G401.6 (cell line): ENCODE measurements at regions not wholly inside any gene's neighbourhood (a gene's known extent, or its start where the extent isn't known, plus 50 kb on each side); places are given as distances from the start of the nearest gene placed in this dataset.
"Not testable (repeated sequence)": the region's sequence is repeated elsewhere in the genome, so short reads cannot be mapped to it uniquely, and the experiment has no call there.

Experiments
- FAIRE-seq: peaks from 2 replicates; lab custom pipeline; 2012; peaks lifted over from hg19 to GRCh38; lab: Jason Lieb, UNC

GRCh38 chr13:65943024-65943423 lies 1287.1 kb downstream of the PCDH9 start:
- FAIRE-seq: no peak

- FAIRE-seq: no peak
Measured at GRCh38 chr13:65940720-65941119, 1289.4 kb downstream of the PCDH9 start.

GRCh38 chr13:65937251-65937650 lies 1292.9 kb downstream of the PCDH9 start:
- FAIRE-seq: no peak

- no peak for FAIRE-seq
Measured at GRCh38 chr13:65936249-65936648, 1293.9 kb downstream of the PCDH9 start.

- FAIRE-seq: no peak
Measured at GRCh38 chr13:65932587-65933239, 1297.4 kb downstream of the PCDH9 start.

- FAIRE-seq: no peak
Measured at GRCh38 chr13:65932013-65932412, 1298.1 kb downstream of the PCDH9 start.

- FAIRE-seq: no peak
Measured at GRCh38 chr13:65929436-65929835, 1300.7 kb downstream of the PCDH9 start.

GRCh38 chr13:65926750-65927171 lies 1303.4 kb downstream of the PCDH9 start:
- FAIRE-seq: no peak

GRCh38 chr13:65922846-65923245 lies 1307.3 kb downstream of the PCDH9 start:
- not testable (repeated sequence) for FAIRE-seq

- FAIRE-seq: no peak
Measured at GRCh38 chr13:65921933-65922332, 1308.2 kb downstream of the PCDH9 start.

GRCh38 chr13:65917731-65918130 lies 1312.4 kb downstream of the PCDH9 start:
- no peak for FAIRE-seq

- no peak for FAIRE-seq
Measured at GRCh38 chr13:65915195-65915594, 1314.9 kb downstream of the PCDH9 start.

- no peak for FAIRE-seq
Measured at GRCh38 chr13:65914716-65915115, 1315.4 kb downstream of the PCDH9 start.

GRCh38 chr13:65913173-65913572 lies 1317.0 kb downstream of the PCDH9 start:
- no peak for FAIRE-seq

- no peak for FAIRE-seq
Measured at GRCh38 chr13:65912516-65912915, 1317.6 kb downstream of the PCDH9 start.

- no peak for FAIRE-seq
Measured at GRCh38 chr13:65911546-65912193, 1318.5 kb downstream of the PCDH9 start.

GRCh38 chr13:65909501-65909900 lies 1320.6 kb downstream of the PCDH9 start:
- no peak for FAIRE-seq

- no peak for FAIRE-seq
Measured at GRCh38 chr13:65907666-65908525, 1322.2 kb downstream of the PCDH9 start.

GRCh38 chr13:65901723-65902122 lies 1328.4 kb downstream of the PCDH9 start:
- no peak for FAIRE-seq

GRCh38 chr13:65894049-65894448 lies 1336.1 kb downstream of the PCDH9 start:
- FAIRE-seq: no peak

- FAIRE-seq: no peak
Measured at GRCh38 chr13:65892859-65893258, 1337.3 kb downstream of the PCDH9 start.

GRCh38 chr13:65889368-65889767 lies 1340.8 kb downstream of the PCDH9 start:
- no peak for FAIRE-seq

- no peak for FAIRE-seq
Measured at GRCh38 chr13:65882810-65883209, 1347.3 kb downstream of the PCDH9 start.
